ENCODE measurements at regions not wholly inside any gene's neighbourhood (a gene's known extent, or its start where the extent isn't known, plus 50 kb on each side); places are given as distances from the start of the nearest gene placed in this dataset.
"Not testable (repeated sequence)": the region's sequence is repeated elsewhere in the genome, so short reads cannot be mapped to it uniquely, and the experiment has no call there.

DNA sequence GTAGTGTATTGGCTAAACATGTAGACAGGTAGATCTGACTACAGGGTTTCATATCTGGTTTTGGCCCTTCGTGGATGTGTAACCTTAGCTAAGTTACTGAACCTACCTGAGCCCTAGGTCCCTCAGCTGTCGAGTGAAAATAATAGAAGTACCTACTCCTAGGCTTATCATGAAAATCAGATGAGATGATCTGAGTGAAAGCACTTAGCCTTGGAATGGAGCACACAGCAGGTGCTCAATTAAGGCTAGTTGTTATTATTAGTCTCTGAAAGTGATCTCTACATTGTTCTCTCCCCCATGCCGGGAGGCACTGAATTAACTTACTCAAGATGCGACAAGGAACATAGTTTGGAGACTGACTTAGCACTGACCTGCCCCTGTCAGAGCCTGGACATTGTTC lies 174.7 kb upstream of the ZNF217 start:
- CTCF ChIA-PET, result no interaction called here
- Mint-ChIP-seq H3K27ac (no peak overlapping the region), H3K4me1 (ENCODE audit: low read depth) (peaks cover 13% of the 10 kb centered on the region), H3K27me3 (no peaks in the 10 kb centered on the region), H3K4me3 (no peak overlapping the region), H3K36me3 (ENCODE audit: low read depth) (no peaks in the 10 kb centered on the region), H3K9me3 (no peaks in the 10 kb centered on the region)
- DNase-seq (no peak), ATAC-seq (no peak)
- TF ChIP-seq, protein P1, sequence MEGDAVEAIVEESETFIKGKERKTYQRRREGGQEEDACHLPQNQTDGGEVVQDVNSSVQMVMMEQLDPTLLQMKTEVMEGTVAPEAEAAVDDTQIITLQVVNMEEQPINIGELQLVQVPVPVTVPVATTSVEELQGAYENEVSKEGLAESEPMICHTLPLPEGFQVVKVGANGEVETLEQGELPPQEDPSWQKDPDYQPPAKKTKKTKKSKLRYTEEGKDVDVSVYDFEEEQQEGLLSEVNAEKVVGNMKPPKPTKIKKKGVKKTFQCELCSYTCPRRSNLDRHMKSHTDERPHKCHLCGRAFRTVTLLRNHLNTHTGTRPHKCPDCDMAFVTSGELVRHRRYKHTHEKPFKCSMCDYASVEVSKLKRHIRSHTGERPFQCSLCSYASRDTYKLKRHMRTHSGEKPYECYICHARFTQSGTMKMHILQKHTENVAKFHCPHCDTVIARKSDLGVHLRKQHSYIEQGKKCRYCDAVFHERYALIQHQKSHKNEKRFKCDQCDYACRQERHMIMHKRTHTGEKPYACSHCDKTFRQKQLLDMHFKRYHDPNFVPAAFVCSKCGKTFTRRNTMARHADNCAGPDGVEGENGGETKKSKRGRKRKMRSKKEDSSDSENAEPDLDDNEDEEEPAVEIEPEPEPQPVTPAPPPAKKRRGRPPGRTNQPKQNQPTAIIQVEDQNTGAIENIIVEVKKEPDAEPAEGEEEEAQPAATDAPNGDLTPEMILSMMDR (IDR thresholded peaks at IDR 0.05), result no peak
- POLR2A ChIA-PET, result interaction anchor here (0.5 to 1.3 kb wide), 4 partner anchors 10 to 60 kb away, joined by 3 to 4 read pairs (median 4); no protein-coding TSS in a partner anchor
- intact Hi-C loops (cut with micrococcal nuclease), result no loop called here

DNA sequence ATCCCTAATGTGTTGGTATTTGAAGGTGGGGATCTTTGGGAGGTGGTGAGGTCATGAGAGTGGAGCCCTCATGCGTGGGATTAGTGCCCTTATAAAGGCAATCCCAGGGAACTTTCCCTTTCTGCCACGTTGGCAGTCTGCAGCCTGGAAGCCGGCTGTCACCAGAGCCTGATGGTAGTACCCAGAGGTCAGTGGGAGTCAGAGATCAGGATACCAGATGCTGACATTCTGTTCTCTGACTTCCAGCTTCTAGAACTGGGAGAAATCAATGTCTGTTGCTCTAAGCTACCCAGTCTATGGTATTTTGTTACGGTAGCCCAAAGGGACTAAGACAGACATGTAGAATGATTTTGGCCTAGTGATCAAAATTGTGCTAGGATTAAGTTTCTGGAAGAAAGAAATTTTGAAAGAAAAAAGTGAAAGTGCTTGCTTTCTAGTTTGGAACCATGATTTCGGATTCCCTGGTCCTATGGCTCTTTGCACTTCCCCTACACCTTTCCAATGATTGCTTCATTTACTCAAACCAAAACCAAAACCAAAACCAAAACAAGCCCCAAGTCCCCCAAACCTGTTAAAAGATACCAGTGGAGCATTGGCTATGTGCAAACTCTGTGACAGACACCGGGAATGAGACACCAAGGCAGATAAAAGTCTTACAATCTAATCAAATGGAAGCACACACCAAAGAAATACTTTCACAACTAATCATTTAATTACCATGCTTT lies 173.7 kb upstream of the ZNF217 start:
- DNase-seq, result no peak
- Mint-ChIP-seq H3K27me3 (no peaks in the 10 kb centered on the region), H3K4me1 (ENCODE audit: low read depth) (peaks cover 13% of the 10 kb centered on the region), H3K4me3 (no peak overlapping the region), H3K36me3 (ENCODE audit: low read depth) (no peaks in the 10 kb centered on the region), H3K9me3 (no peaks in the 10 kb centered on the region), H3K27ac (no peak overlapping the region)
- intact Hi-C loops (cut with micrococcal nuclease), result no loop called here
- TF ChIP-seq, protein P1 (IDR thresholded peaks at IDR 0.05), result no peak
- ChIA-PET CTCF (no interaction called here), POLR2A (no interaction called here)
- no peak for ATAC-seq

DNA sequence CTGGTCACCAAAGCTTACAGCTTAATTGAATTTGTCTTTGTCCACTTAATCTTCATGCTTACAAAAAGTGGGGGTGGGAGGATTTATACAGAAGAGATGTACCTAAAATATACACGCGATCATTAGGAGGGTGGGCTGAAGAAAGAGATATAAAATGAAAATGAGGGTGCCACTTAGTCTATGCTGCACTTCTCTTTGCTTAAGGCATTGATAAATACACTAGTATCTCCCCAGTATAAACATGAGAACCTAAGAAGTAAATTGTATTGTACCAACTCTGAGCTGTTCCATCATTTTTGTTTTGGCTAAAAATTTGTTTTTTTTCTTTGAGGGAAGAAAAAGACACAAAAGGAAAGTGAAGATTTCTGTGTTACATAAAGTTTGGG lies 170.8 kb upstream of the ZNF217 start:
- H3K4me1 Mint-ChIP-seq (ENCODE audit: low read depth), result peaks cover 13% of the 10 kb centered on the region
- no peak for ATAC-seq
- H3K9me3 Mint-ChIP-seq, result no peaks in the 10 kb centered on the region
- POLR2A ChIA-PET, result interaction anchor here (0.6 to 1.0 kb wide), 5 partner anchors 8 to 32 kb away, joined by 3 to 6 read pairs (median 3); no protein-coding TSS in a partner anchor
- no peak overlapping the region for H3K4me3 Mint-ChIP-seq
- intact Hi-C loops (cut with micrococcal nuclease), result no loop called here
- CTCF ChIA-PET, result no interaction called here
- TF ChIP-seq, protein P1 (IDR thresholded peaks at IDR 0.05), result no peak
- no peak overlapping the region for H3K27ac Mint-ChIP-seq
- no peak for DNase-seq
- no peaks in the 10 kb centered on the region for H3K36me3 Mint-ChIP-seq (ENCODE audit: low read depth)
- no peaks in the 10 kb centered on the region for H3K27me3 Mint-ChIP-seq

DNA sequence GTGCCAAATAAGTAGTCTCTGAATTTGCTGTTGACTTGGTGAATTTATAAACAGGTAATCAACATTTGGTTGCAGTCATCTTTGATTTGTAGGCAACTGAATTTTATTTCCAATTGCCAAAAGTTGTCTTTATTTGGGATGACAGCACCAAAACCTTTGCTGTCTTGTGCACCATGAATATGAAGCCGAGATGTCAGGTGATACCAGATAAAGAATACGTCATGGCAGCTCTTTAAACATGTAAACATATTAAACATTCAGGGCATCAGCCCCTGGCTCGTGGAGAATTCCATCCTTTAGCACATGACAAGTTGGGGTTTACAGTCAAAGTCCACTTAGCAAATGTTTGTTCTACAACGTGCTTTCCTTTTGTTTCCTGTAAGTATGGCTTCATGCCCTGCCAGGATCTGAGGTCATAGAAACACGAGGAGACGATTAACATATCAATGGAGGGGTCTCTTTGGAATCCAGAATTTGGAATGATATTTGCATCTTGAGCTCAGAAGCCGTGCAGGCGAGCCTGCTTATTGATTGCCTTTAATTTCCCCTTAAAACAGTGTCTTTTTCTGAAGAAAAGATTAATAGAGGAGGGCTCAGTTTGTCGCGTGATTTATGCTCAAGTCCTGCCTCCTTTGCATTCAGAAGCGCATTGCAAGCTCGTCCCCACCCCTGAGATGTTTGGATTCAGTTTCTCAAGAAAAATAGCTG lies 170.2 kb upstream of the ZNF217 start:
- intact Hi-C loops (cut with micrococcal nuclease), result no loop called here
- CTCF ChIA-PET, result interaction anchor here (1.1 kb wide), 1 partner anchor 9 kb away, joined by 3 read pairs; no protein-coding TSS in a partner anchor
- TF ChIP-seq, protein P1 (IDR thresholded peaks at IDR 0.05), result no peak
- no peak overlapping the region for H3K4me3 Mint-ChIP-seq
- H3K9me3 Mint-ChIP-seq, result no peaks in the 10 kb centered on the region
- ATAC-seq (no peak), DNase-seq (no peak)
- POLR2A ChIA-PET, result interaction anchor here (0.6 to 1.0 kb wide), 4 partner anchors 9 to 16 kb away, joined by 3 to 4 read pairs (median 3); no protein-coding TSS in a partner anchor
- no peak overlapping the region for H3K27ac Mint-ChIP-seq
- H3K4me1 Mint-ChIP-seq (ENCODE audit: low read depth), result peaks cover 13% of the 10 kb centered on the region
- H3K36me3 Mint-ChIP-seq (ENCODE audit: low read depth), result no peaks in the 10 kb centered on the region
- H3K27me3 Mint-ChIP-seq, result no peaks in the 10 kb centered on the region

DNA sequence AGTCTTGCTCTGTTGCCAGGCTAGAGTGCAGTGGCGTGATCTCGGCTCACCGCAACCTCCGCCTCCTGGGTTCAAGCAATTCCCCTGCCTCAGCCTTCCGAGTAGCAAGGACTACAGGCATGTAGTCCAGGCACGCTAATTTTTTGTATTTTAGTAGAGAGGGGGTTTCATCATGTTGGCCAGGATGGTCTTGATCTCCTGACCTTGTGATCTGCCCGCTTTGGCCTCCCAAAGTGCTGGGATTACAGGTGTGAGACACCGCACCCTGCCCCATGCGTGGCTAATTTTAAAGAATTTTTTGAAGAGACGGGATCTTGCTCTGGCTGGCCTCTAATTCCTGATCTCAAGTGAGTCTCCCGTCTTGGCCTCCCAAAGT lies 168.8 kb upstream of the ZNF217 start:
- H3K27me3 Mint-ChIP-seq; H3K27ac Mint-ChIP-seq; H3K36me3 Mint-ChIP-seq (ENCODE audit: low read depth); H3K4me1 Mint-ChIP-seq (ENCODE audit: low read depth); intact Hi-C loops (cut with micrococcal nuclease); POLR2A ChIA-PET; DNase-seq; H3K9me3 Mint-ChIP-seq; H3K4me3 Mint-ChIP-seq; ATAC-seq: not testable (repeated sequence)
- CTCF ChIA-PET, result interaction anchor here (0.7 kb wide), 1 partner anchor 14 kb away, joined by 3 read pairs; no protein-coding TSS in a partner anchor

Data from activated CD8-positive, alpha-beta T cell treated with anti-CD3 and anti-CD28 coated beads for 36 hours (primary cell).